Astrocyte (in vitro differentiated cells and primary cell): ENCODE measurements at regions not wholly inside any gene's neighbourhood (a gene's known extent, or its start where the extent isn't known, plus 50 kb on each side); places are given as distances from the start of the nearest gene placed in this dataset.

ENCODE experiments used
- DNase-seq: peaks from one replicate; pipeline ENCODE4 v3.0.0-alpha.2; 2010; ENCODE audit warnings: low read depth
- FAIRE-seq: peaks from 2 replicates; lab custom pipeline; 2011; peaks lifted over from hg19 to GRCh38; lab: Jason Lieb, UNC
- H2AFZ ChIP-seq: 2 replicates; pipeline ENCODE4 v1.6.0; 2012; ENCODE audit warnings: low read depth, low read length, inconsistent platforms
- H3K27ac ChIP-seq: 2 replicates; pipeline ENCODE4 v1.5.1; 2011; ENCODE audit warnings: low read depth, low read length, inconsistent platforms
- H3K27me3 ChIP-seq: 2 replicates; pipeline ENCODE4 v1.6.0; 2011; ENCODE audit warnings: low read length, inconsistent platforms; ENCODE audit not compliant: insufficient read depth
- H3K36me3 ChIP-seq: 2 replicates; pipeline ENCODE4 v1.5.1; 2011; ENCODE audit warnings: low read length, inconsistent platforms; ENCODE audit not compliant: insufficient read depth
- H3K4me1 ChIP-seq: 2 replicates; pipeline ENCODE4 v1.5.1; 2011; ENCODE audit warnings: low read length, inconsistent platforms; ENCODE audit not compliant: insufficient read depth
- H3K4me2 ChIP-seq: 2 replicates; pipeline ENCODE4 v1.6.0; 2012; ENCODE audit warnings: low read length, inconsistent platforms
- H3K4me3 ChIP-seq: 2 replicates; pipeline ENCODE4 v1.5.1; 2011; ENCODE audit warnings: low read depth, mild to moderate bottlenecking, low read length, inconsistent platforms; ENCODE audit not compliant: insufficient read depth
- H3K79me2 ChIP-seq: 2 replicates; pipeline ENCODE4 v1.6.0; 2012; ENCODE audit warnings: mild to moderate bottlenecking, low read length, inconsistent platforms; ENCODE audit not compliant: insufficient read depth
- H3K9ac ChIP-seq: 2 replicates; pipeline ENCODE4 v1.6.0; 2012; ENCODE audit warnings: mild to moderate bottlenecking, low read length, inconsistent platforms
- H3K9me3 ChIP-seq: 2 replicates; pipeline ENCODE4 v1.5.1; 2012; ENCODE audit warnings: low read depth, mild to moderate bottlenecking, low read length, inconsistent platforms; ENCODE audit not compliant: insufficient read depth
- H4K20me1 ChIP-seq: 2 replicates; pipeline ENCODE4 v1.6.0; 2012; ENCODE audit warnings: low read length, inconsistent platforms; ENCODE audit not compliant: insufficient read depth
- H3K27ac Mint-ChIP-seq: one replicate; pipeline ENCODE4 v1.8.0; 2021; ENCODE audit warnings: mild to moderate bottlenecking, mixed read lengths; ENCODE audit not compliant: unreplicated experiment
- H3K27me3 Mint-ChIP-seq: one replicate; pipeline ENCODE4 v1.8.0; 2021; ENCODE audit warnings: low read depth, mixed read lengths; ENCODE audit not compliant: unreplicated experiment
- H3K36me3 Mint-ChIP-seq: one replicate; pipeline ENCODE4 v1.8.0; 2021; ENCODE audit warnings: low read depth, mixed read lengths; ENCODE audit not compliant: unreplicated experiment
- H3K4me1 Mint-ChIP-seq: one replicate; pipeline ENCODE4 v1.8.0; 2021; ENCODE audit warnings: low read depth, mixed read lengths; ENCODE audit not compliant: unreplicated experiment
- H3K4me3 Mint-ChIP-seq: one replicate; pipeline ENCODE4 v1.8.0; 2021; ENCODE audit warnings: mild to moderate bottlenecking, moderate library complexity, mixed read lengths; ENCODE audit not compliant: unreplicated experiment
- H3K9me3 Mint-ChIP-seq: one replicate; pipeline ENCODE4 v1.8.0; 2021; ENCODE audit warnings: mild to moderate bottlenecking, mixed read lengths; ENCODE audit not compliant: unreplicated experiment
- EZH2 ChIP-seq: IDR thresholded peaks from 2 replicates; pipeline ENCODE4 v1.6.1; 2012; ENCODE audit warnings: mild to moderate bottlenecking, low read length, inconsistent platforms; ENCODE audit not compliant: insufficient read depth
- TF ChIP-seq, protein P1 (sequence below): IDR thresholded peaks from 2 replicates; pipeline ENCODE4 v1.5.1; 2011; ENCODE audit warnings: low read depth, mild to moderate bottlenecking, inconsistent platforms, low read length, moderate library complexity; ENCODE audit not compliant: insufficient read depth

DNA sequence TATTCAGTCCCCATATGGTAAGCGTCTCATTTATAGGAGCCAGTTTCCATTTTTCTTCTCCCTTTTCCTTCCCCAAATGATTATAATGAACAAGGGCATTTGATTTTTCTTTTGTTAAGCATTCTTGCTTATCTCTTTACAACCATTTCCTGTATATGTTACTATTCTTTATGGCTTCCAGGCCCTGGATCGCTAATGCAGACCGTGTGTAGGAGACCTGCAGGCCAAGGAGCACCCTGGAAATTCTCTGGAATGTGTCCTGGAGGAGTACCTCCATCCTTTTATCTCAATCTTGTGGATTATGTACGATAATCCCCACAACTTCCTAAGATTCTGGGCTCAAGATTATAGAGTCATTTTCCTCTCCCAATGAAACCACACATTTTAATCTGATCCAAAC, 439.6 kb upstream of the MMADHC start:
- DNase-seq = no peak
- no peak overlapping the region for H3K4me3 ChIP-seq
- FAIRE-seq = no peak
- H3K36me3 ChIP-seq = no peaks in the 10 kb centered on the region
- H3K9me3 Mint-ChIP-seq = no peaks in the 10 kb centered on the region
- H3K9me3 ChIP-seq = no peaks in the 10 kb centered on the region
- H3K4me1 Mint-ChIP-seq = peaks cover 2% of the 10 kb centered on the region
- H3K27me3 Mint-ChIP-seq = no peaks in the 10 kb centered on the region
- no peaks in the 10 kb centered on the region for H3K36me3 Mint-ChIP-seq
- no peak overlapping the region for H3K27ac ChIP-seq
- H3K4me2 ChIP-seq = no peak overlapping the region
- H3K9ac ChIP-seq = no peak overlapping the region
- no peak overlapping the region for H3K4me3 Mint-ChIP-seq
- no peaks in the 10 kb centered on the region for H3K4me1 ChIP-seq
- no peak for TF ChIP-seq EZH2
- TF ChIP-seq, protein P1, sequence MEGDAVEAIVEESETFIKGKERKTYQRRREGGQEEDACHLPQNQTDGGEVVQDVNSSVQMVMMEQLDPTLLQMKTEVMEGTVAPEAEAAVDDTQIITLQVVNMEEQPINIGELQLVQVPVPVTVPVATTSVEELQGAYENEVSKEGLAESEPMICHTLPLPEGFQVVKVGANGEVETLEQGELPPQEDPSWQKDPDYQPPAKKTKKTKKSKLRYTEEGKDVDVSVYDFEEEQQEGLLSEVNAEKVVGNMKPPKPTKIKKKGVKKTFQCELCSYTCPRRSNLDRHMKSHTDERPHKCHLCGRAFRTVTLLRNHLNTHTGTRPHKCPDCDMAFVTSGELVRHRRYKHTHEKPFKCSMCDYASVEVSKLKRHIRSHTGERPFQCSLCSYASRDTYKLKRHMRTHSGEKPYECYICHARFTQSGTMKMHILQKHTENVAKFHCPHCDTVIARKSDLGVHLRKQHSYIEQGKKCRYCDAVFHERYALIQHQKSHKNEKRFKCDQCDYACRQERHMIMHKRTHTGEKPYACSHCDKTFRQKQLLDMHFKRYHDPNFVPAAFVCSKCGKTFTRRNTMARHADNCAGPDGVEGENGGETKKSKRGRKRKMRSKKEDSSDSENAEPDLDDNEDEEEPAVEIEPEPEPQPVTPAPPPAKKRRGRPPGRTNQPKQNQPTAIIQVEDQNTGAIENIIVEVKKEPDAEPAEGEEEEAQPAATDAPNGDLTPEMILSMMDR = no peak
- H3K79me2 ChIP-seq = no peaks in the 10 kb centered on the region
- H3K27ac Mint-ChIP-seq = no peak overlapping the region
- H2AFZ ChIP-seq = no peak overlapping the region
- H3K27me3 ChIP-seq = no peaks in the 10 kb centered on the region
- no peaks in the 10 kb centered on the region for H4K20me1 ChIP-seq

DNA sequence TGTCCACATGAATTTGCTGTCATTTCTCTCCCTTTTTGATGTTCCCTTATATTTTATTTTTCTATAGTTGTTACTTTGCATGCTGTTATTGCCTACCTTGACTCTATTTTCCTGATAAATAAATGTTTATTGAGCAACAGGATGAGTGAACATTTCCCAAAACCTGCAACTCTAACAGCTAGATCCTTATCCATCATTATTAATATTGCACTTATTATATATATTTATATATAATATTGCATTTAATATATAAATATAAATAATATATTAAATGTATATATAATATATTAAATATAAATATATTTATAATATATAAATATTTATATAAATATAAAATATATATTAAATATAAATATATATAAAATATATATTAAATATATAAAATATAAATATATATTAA, 436.1 kb upstream of the MMADHC start:
- Mint-ChIP-seq H3K9me3 (no peaks in the 10 kb centered on the region), H3K27me3 (no peaks in the 10 kb centered on the region), H3K4me3 (no peak overlapping the region), H3K27ac (no peak overlapping the region), H3K4me1 (peaks cover 3% of the 10 kb centered on the region), H3K36me3 (no peaks in the 10 kb centered on the region)
- DNase-seq (no peak), FAIRE-seq (no peak)
- Histone ChIP-seq H3K4me2 (no peak overlapping the region), H3K9me3 (no peaks in the 10 kb centered on the region), H2AFZ (no peak overlapping the region), H3K27me3 (no peaks in the 10 kb centered on the region), H3K36me3 (no peaks in the 10 kb centered on the region), H4K20me1 (no peaks in the 10 kb centered on the region), H3K9ac (no peak overlapping the region), H3K79me2 (no peaks in the 10 kb centered on the region), H3K27ac (no peak overlapping the region), H3K4me3 (no peak overlapping the region), H3K4me1 (no peaks in the 10 kb centered on the region)
- TF ChIP-seq, protein P1 = no peak
- no peak for TF ChIP-seq EZH2

DNA sequence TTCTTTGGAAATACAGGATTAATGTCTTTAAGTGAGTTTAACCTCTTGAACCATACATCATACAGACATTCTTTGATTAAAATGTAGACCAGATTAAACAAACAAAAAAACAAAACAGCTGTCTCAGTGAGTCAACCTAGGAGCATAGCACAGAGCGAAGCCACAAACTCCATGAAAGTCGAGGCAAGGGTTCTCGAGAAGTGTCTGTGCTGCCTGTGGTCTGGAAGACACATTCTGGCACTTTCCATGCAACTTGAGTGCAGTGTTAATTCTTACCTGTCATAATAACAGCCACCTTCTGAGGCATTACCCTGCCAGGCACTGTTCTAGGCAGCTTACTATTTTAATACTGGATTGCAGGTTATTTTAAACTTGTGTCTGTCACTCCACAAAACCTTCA, 435.5 kb upstream of the MMADHC start:
- Mint-ChIP-seq H3K36me3 (no peaks in the 10 kb centered on the region), H3K9me3 (no peaks in the 10 kb centered on the region), H3K4me1 (peaks cover 3% of the 10 kb centered on the region), H3K27me3 (no peaks in the 10 kb centered on the region), H3K27ac (no peak overlapping the region), H3K4me3 (no peak overlapping the region)
- H3K9ac ChIP-seq = no peak overlapping the region
- FAIRE-seq (no peak), DNase-seq (peak; percentile 18)
- H3K36me3 ChIP-seq = no peaks in the 10 kb centered on the region
- no peak overlapping the region for H3K4me3 ChIP-seq
- H3K4me1 ChIP-seq = no peaks in the 10 kb centered on the region
- TF ChIP-seq, protein P1 = no peak
- TF ChIP-seq EZH2 = no peak
- no peaks in the 10 kb centered on the region for H3K27me3 ChIP-seq
- H3K9me3 ChIP-seq = no peaks in the 10 kb centered on the region
- no peaks in the 10 kb centered on the region for H3K79me2 ChIP-seq
- no peak overlapping the region for H2AFZ ChIP-seq
- H3K27ac ChIP-seq = no peak overlapping the region
- no peaks in the 10 kb centered on the region for H4K20me1 ChIP-seq
- H3K4me2 ChIP-seq = no peak overlapping the region
